GM12878 (cell line): ENCODE measurements at regions not wholly inside any gene's neighbourhood (a gene's known extent, or its start where the extent isn't known, plus 50 kb on each side); places are given as distances from the start of the nearest gene placed in this dataset.

Source experiments
- CHD2 ChIP-seq: IDR thresholded peaks from 2 replicates; pipeline ENCODE4 v1.6.1; 2011; ENCODE audit warnings: low read depth, low read length, improper control_type of control experiment, borderline replicate concordance
- POLR2A ChIP-seq: IDR thresholded peaks from 2 replicates; pipeline ENCODE4 v1.6.1; 2011; ENCODE audit warnings: low read depth, mild to moderate bottlenecking, low read length
- SMARCA5 ChIP-seq: fragments of 450-650 bp; IDR thresholded peaks from 2 replicates; pipeline ENCODE4 v1.6.1; 2017; ENCODE audit warnings: mild to moderate bottlenecking
- SMC3 ChIP-seq: IDR thresholded peaks from 2 replicates; pipeline ENCODE4 v1.6.1; 2011; ENCODE audit warnings: low read length, improper control_type of control experiment, borderline replicate concordance
- TF ChIP-seq, protein P1 (sequence below): IDR thresholded peaks from 2 replicates; pipeline ENCODE4 v1.6.1; 2012; ENCODE audit warnings: improper control_type of control experiment, low read depth, low read length; ENCODE audit not compliant: insufficient replicate concordance

GRCh38 chr18:2392446-2392845 is 178.9 kb downstream of the METTL4 start:
- TF ChIP-seq CHD2 = no peak
- TF ChIP-seq POLR2A = no peak
- no peak for TF ChIP-seq SMC3
- TF ChIP-seq, protein P1, sequence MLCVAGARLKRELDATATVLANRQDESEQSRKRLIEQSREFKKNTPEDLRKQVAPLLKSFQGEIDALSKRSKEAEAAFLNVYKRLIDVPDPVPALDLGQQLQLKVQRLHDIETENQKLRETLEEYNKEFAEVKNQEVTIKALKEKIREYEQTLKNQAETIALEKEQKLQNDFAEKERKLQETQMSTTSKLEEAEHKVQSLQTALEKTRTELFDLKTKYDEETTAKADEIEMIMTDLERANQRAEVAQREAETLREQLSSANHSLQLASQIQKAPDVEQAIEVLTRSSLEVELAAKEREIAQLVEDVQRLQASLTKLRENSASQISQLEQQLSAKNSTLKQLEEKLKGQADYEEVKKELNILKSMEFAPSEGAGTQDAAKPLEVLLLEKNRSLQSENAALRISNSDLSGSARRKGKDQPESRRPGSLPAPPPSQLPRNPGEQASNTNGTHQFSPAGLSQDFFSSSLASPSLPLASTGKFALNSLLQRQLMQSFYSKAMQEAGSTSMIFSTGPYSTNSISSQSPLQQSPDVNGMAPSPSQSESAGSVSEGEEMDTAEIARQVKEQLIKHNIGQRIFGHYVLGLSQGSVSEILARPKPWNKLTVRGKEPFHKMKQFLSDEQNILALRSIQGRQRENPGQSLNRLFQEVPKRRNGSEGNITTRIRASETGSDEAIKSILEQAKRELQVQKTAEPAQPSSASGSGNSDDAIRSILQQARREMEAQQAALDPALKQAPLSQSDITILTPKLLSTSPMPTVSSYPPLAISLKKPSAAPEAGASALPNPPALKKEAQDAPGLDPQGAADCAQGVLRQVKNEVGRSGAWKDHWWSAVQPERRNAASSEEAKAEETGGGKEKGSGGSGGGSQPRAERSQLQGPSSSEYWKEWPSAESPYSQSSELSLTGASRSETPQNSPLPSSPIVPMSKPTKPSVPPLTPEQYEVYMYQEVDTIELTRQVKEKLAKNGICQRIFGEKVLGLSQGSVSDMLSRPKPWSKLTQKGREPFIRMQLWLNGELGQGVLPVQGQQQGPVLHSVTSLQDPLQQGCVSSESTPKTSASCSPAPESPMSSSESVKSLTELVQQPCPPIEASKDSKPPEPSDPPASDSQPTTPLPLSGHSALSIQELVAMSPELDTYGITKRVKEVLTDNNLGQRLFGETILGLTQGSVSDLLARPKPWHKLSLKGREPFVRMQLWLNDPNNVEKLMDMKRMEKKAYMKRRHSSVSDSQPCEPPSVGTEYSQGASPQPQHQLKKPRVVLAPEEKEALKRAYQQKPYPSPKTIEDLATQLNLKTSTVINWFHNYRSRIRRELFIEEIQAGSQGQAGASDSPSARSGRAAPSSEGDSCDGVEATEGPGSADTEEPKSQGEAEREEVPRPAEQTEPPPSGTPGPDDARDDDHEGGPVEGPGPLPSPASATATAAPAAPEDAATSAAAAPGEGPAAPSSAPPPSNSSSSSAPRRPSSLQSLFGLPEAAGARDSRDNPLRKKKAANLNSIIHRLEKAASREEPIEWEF = no peak
- no peak for TF ChIP-seq SMARCA5
